CD4-positive, alpha-beta T cell (primary cell): ENCODE measurements at regions not wholly inside any gene's neighbourhood (a gene's known extent, or its start where the extent isn't known, plus 50 kb on each side); places are given as distances from the start of the nearest gene placed in this dataset.

Source experiments
- ATAC-seq: fragments of 200-7000 bp; cut with Tn5 transposase; one replicate; pipeline ENCODE4 v1.10.0; 2022; ENCODE audit warnings: mild to moderate bottlenecking; ENCODE audit not compliant: poor library complexity
- CTCF ChIA-PET: fragments of 350-600 bp; sonication (Branson Sonifier 250); formaldehyde crosslinking; loops from one replicate; lab custom pipeline; 2021; ENCODE audit warnings: antibody characterized with exemption, inconsistent platforms; lab: Charles Lee
- POLR2A ChIA-PET: fragments of 350-600 bp; sonication (Branson Sonifier 250); formaldehyde crosslinking; loops from one replicate; lab custom pipeline; 2021; ENCODE audit warnings: antibody characterized with exemption, inconsistent platforms; lab: Charles Lee
- DNase-seq, 14 experiments: peaks; one replicate each; pipeline ENCODE4 v3.0.0-alpha.2; 2013 to 2020; ENCODE audit warnings: mixed read lengths in 2 of 14
- H3K27ac ChIP-seq, 2 donors: one replicate each; pipeline versions ENCODE4 v1.5.1 to v1.7.0; 2013; ENCODE audit warnings: low read length in 2 of 2, low read depth in 1 of 2, mild to moderate bottlenecking in 1 of 2
- H3K27me3 ChIP-seq, 2 experiments: 1 replicate in 1 of 2; 2 replicates in 1 of 2; pipeline versions ENCODE4 v1.6.1 to v1.7.0; 2013; ENCODE audit warnings: low read length in 2 of 2, control low read depth in 1 of 2, mild to moderate bottlenecking in 1 of 2, moderate library complexity in 1 of 2; ENCODE audit not compliant: insufficient read depth in 2 of 2, control insufficient read depth in 1 of 2
- H3K36me3 ChIP-seq: one replicate; pipeline ENCODE4 v1.6.1; 2013; ENCODE audit warnings: low read length, control low read depth; ENCODE audit not compliant: insufficient read depth
- H3K4me1 ChIP-seq: one replicate; pipeline ENCODE4 v1.6.1; 2013; ENCODE audit warnings: low read length, control low read depth; ENCODE audit not compliant: insufficient read depth
- H3K4me3 ChIP-seq: one replicate; pipeline ENCODE4 v1.5.1; 2013; ENCODE audit warnings: mild to moderate bottlenecking, low read length, moderate library complexity
- H3K9me3 ChIP-seq, 2 experiments: 1 replicate in 1 of 2; 2 replicates in 1 of 2; pipeline versions ENCODE4 v1.6.1 to v1.7.0; 2013; ENCODE audit warnings: low read length in 2 of 2, mild to moderate bottlenecking in 2 of 2, control low read depth in 1 of 2, moderate library complexity in 1 of 2; ENCODE audit not compliant: control insufficient read depth in 1 of 2, insufficient read depth in 1 of 2
- H3K27ac Mint-ChIP-seq: one replicate; pipeline ENCODE4 v1.8.0; 2020; ENCODE audit warnings: mixed read lengths
- H3K27me3 Mint-ChIP-seq: one replicate; pipeline ENCODE4 v1.8.0; 2021; ENCODE audit warnings: mixed read lengths
- H3K36me3 Mint-ChIP-seq: one replicate; pipeline ENCODE4 v1.8.0; 2021; ENCODE audit warnings: low read depth, mixed read lengths
- H3K4me1 Mint-ChIP-seq: one replicate; pipeline ENCODE4 v1.8.0; 2021; ENCODE audit warnings: low read depth, mixed read lengths
- H3K4me3 Mint-ChIP-seq: one replicate; pipeline ENCODE4 v1.8.0; 2020; ENCODE audit warnings: mild to moderate bottlenecking, mixed read lengths
- H3K9me3 Mint-ChIP-seq: one replicate; pipeline ENCODE4 v1.8.0; 2020; ENCODE audit warnings: mixed read lengths
- intact Hi-C, 2 experiments: fragments of 100-400 bp; cut with DNase I in 1 of 2; cut with micrococcal nuclease in 1 of 2; formaldehyde crosslinking; loops; one replicate each; pipeline versions ENCODE4 v1.15.1 to v1.9.0; 2023 to 2025; cut with DNase I, micrococcal nuclease
- TF ChIP-seq, protein P1 (sequence below): fragments of 200-600 bp; IDR thresholded peaks from one replicate; pipeline ENCODE4 v1.8.0; 2022; ENCODE audit warnings: antibody characterized with exemption, mild to moderate bottlenecking

DNA sequence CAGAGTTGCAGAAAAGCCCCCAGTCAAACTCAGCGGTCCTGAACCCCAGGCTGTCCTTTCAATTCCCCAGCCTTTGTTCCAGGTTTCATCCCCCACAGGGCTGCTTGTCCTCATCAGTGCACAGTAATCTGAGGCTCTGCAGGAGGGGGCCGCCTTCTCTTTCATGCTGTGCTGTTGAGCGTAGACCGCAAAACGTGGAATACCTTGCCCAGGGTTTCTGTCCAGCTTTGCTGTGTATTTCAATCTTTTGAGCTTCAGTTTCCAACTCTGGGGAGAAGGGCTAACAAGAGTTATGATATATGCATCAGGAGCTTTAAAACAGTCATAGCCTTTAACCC lies 64.8 kb downstream of the FAM43A start:
- Histone ChIP-seq H3K36me3 (no peaks in the 10 kb centered on the region), H3K9me3 (no peaks in the 10 kb centered on the region), H3K27ac (no peak overlapping the region), H3K27me3 (no peaks in the 10 kb centered on the region), H3K4me1 (no peaks in the 10 kb centered on the region), H3K4me3 (no peak overlapping the region)
- H3K4me1 Mint-ChIP-seq: no peaks in the 10 kb centered on the region
- DNase-seq (no peak), ATAC-seq (no peak)
- intact Hi-C loops: no loop called here
- H3K9me3 Mint-ChIP-seq: no peaks in the 10 kb centered on the region
- ChIA-PET CTCF (no interaction called here), POLR2A (no interaction called here)
- TF ChIP-seq, protein P1, sequence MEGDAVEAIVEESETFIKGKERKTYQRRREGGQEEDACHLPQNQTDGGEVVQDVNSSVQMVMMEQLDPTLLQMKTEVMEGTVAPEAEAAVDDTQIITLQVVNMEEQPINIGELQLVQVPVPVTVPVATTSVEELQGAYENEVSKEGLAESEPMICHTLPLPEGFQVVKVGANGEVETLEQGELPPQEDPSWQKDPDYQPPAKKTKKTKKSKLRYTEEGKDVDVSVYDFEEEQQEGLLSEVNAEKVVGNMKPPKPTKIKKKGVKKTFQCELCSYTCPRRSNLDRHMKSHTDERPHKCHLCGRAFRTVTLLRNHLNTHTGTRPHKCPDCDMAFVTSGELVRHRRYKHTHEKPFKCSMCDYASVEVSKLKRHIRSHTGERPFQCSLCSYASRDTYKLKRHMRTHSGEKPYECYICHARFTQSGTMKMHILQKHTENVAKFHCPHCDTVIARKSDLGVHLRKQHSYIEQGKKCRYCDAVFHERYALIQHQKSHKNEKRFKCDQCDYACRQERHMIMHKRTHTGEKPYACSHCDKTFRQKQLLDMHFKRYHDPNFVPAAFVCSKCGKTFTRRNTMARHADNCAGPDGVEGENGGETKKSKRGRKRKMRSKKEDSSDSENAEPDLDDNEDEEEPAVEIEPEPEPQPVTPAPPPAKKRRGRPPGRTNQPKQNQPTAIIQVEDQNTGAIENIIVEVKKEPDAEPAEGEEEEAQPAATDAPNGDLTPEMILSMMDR: no peak
- H3K27me3 Mint-ChIP-seq: no peaks in the 10 kb centered on the region
- no peak overlapping the region for H3K27ac Mint-ChIP-seq
- no peaks in the 10 kb centered on the region for H3K36me3 Mint-ChIP-seq
- H3K4me3 Mint-ChIP-seq: no peak overlapping the region

DNA sequence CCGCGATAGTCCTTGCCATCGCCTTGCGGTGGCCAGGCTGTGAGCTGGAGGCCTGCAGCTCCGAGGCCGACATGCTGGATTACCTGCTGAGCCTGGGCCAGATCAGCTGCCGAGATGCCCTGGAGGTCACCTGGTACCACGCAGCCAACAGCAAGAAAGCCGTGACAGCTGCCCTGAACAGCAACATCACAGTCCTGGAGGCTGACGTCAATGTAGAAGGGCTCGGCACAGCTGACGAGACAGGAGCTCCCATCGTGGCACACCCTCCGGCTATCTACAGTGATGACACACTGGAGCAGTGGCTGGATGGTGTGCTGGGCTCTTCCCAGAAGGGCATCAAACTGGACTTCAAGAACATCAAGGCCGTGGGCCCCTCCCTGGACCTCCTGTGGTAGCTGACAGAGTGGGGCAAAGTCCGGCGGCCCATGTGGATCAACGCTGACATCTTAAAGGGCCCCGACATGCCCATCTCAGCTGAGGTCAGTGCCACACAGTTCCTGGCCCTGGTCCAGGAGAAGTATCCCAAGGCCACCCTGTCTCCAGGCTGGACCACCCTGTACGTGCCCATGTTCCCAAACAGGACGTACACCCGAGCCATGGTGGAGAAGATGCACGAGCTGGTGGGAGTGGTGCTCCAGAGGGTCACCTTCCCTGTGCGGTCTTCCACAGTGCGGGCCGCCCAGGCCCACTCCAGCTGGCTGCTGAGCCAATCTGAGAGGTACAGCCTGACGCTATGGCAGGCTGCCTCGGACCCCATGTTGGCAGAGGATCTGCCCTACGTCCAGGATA lies 70.2 kb downstream of the FAM43A start:
- ChIA-PET POLR2A (no interaction called here), CTCF (no interaction called here)
- Histone ChIP-seq H3K9me3 (no peaks in the 10 kb centered on the region), H3K4me1 (no peaks in the 10 kb centered on the region), H3K27me3 (peaks cover 0 to 2% of the 10 kb centered on the region in 2 experiments), H3K27ac (no peak overlapping the region), H3K36me3 (no peaks in the 10 kb centered on the region), H3K4me3 (no peak overlapping the region)
- H3K27ac Mint-ChIP-seq: no peak overlapping the region
- H3K4me1 Mint-ChIP-seq: no peaks in the 10 kb centered on the region
- no peaks in the 10 kb centered on the region for H3K9me3 Mint-ChIP-seq
- peaks cover 13% of the 10 kb centered on the region for H3K27me3 Mint-ChIP-seq
- no peak for ATAC-seq
- no peak for DNase-seq
- intact Hi-C loops: no loop called here
- TF ChIP-seq, protein P1: no peak
- H3K4me3 Mint-ChIP-seq: no peak overlapping the region
- H3K36me3 Mint-ChIP-seq: no peaks in the 10 kb centered on the region

DNA sequence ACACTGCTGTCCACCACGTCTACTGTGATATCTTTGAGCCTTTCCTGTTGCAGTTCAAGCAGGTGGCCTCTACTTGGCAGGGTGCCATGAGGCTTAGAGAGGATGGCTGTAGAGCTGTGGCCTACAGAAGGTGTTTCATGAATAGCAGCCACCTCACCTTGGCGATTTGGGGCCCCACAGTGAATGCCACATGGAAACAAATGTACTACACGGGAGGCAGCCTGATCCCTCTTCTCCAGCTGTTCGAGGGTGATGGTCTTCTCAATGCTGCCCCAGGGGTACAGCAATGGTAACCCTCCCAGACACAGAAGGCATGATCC lies 70.7 kb downstream of the FAM43A start:
- Mint-ChIP-seq H3K4me1 (no peaks in the 10 kb centered on the region), H3K4me3 (no peak overlapping the region), H3K36me3 (no peaks in the 10 kb centered on the region), H3K27me3 (peaks cover 19% of the 10 kb centered on the region), H3K27ac (no peak overlapping the region), H3K9me3 (no peaks in the 10 kb centered on the region)
- H3K9me3 ChIP-seq: no peaks in the 10 kb centered on the region
- peaks cover 0 to 2% of the 10 kb centered on the region in 2 experiments for H3K27me3 ChIP-seq
- H3K4me1 ChIP-seq: no peaks in the 10 kb centered on the region
- ChIA-PET POLR2A (no interaction called here), CTCF (no interaction called here)
- no peaks in the 10 kb centered on the region for H3K36me3 ChIP-seq
- ATAC-seq: no peak
- TF ChIP-seq, protein P1: no peak
- H3K27ac ChIP-seq: no peak overlapping the region
- intact Hi-C loops: no loop called here
- DNase-seq: no peak
- H3K4me3 ChIP-seq: no peak overlapping the region
